Renal cortical epithelial cell (primary cell): ENCODE measurements at regions not wholly inside any gene's neighbourhood (a gene's known extent, or its start where the extent isn't known, plus 50 kb on each side); places are given as distances from the start of the nearest gene placed in this dataset.

Experiments
- DNase-seq: peaks from one replicate; pipeline ENCODE4 v3.0.0-alpha.2; 2011; ENCODE audit warnings: low read depth

GRCh38 chr4:175947117-175947722, 118.4 kb upstream of the WDR17 start:
- DNase-seq = peak; percentile 34

DNA sequence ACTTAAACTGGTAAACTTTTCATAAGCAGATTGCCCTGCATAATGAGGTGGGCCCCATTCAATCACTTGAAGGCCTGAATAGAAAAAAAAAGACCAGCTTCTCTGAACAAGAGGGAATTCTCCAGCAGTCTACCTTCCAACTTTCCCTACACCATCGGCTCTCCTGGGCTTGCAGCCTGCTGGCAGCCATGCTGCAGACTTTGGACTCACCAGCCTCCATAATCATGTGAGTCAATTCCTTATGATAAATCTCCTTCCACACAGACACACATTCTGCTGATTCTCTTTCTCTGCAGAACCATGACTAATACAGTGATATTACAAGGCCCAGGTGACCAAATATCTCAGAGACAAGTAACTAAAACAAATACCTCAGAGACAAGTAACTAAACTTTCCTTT, 113.8 kb upstream of the WDR17 start:
- peak; percentile 70 for DNase-seq

GRCh38 chr4:175953116-175953515, 112.5 kb upstream of the WDR17 start:
- no peak for DNase-seq

GRCh38 chr4:175953960-175954521, 111.6 kb upstream of the WDR17 start:
- no peak for DNase-seq

- no peak for DNase-seq
Measured at GRCh38 chr4:175954685-175955084, 111.0 kb upstream of the WDR17 start.

DNA sequence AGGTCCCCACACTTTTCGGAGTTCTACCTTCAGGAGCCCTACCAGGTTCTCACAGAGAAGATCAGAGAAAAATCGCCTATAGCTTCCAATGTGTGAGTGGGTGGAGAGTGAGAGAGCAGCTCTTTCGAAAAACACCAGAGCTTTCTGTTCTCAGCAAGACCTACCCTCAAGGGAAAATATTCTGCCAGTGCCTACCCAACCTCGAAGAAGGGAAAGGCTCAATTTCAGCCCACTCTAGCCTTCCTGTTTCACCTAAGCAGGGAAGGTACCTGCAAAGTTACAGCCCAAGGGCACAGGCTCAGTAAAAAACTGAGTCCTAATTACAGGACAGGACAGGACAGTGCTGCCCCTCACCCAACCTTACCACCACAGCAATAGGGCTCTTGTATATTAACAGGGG, 104.0 kb upstream of the WDR17 start:
- no peak for DNase-seq

GRCh38 chr4:175970072-175970471, 95.6 kb upstream of the WDR17 start:
- no peak for DNase-seq

GRCh38 chr4:175970724-175971123, 94.9 kb upstream of the WDR17 start:
- no peak for DNase-seq

- DNase-seq = peak; percentile 2
Measured at GRCh38 chr4:175971388-175972179, 94.1 kb upstream of the WDR17 start.

DNA sequence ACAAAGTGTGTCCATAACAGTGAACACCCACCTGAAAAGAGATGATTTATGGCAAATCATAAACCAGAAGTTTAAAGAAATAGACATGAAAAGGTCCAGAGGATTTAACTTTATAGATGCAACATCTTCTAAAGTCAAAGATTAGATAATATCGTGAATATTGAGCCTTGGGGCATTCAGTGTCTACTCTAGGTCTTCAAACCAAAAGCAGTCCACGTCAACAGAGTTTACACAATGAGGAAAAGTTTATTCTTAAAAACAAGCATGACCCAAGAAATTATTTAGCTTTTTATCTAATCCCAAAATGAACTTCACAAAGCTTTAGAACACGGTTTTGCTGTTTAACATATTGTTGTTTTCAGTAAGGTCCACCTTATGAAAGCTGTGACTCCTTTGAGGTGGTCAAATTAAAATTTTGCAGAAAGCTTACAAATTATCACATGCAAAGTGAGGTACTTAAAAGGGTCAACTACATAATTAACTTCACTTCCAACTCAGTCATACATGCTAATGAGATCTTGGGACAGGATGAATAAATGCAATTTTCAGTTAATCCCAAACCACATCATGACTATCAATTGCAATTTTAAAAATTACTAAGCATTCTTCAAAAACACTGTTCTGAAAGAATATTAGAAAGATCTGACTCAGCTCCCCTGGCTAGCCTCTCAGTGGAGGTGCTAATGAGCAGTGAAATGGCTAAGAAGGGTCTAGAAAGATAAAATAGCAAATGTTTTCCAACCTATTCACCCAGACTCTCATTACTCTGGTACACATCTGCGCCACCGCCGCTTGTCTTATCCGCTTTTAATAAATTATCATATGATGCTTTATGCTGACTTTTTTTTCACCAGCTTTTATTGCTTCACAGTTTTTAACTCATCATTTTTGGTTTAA, 92.4 kb upstream of the WDR17 start:
- DNase-seq = no peak

GRCh38 chr4:175983636-175984035, 82.0 kb upstream of the WDR17 start:
- DNase-seq = no peak

DNA sequence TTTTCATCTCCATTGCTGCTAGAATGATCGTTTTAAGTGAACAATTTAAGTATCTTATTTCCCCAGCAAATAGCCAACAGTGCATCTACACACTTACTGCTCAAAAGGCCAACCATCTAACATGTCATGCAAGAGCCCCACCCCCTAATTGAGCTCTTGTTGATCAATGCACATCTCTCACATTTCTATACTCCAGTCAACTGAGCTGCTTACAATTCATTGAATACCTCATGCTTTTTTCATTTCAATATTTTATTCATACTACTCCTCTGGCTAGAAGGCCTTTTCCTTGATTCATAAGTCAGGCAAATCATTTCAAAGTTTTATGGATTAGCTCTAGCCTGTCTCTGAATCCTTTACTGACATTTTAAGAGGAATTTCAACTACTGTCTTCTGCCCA, 79.0 kb upstream of the WDR17 start:
- DNase-seq = no peak

DNA sequence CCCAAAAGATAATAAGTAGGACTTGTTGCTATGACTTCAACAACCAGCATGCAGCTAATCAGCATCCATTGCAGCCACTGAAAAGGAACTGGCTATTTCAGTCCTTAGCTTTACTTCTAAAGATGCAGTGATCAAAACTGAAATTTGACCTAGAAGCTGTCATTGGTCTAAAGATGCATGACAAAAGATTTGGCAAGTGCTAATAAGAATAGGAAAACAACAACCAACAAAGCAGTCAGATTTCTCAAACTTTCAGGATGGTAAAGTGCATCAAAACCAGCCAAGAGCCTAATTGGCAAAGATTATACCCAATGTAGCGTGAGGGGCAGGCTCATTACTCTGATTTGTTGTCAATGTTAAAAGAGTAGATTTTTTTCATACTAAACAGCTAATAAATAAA, 77.1 kb upstream of the WDR17 start:
- no peak for DNase-seq

- no peak for DNase-seq
Measured at GRCh38 chr4:175996206-175996605, 69.4 kb upstream of the WDR17 start.

GRCh38 chr4:175997291-175997690, 68.3 kb upstream of the WDR17 start:
- DNase-seq = no peak

- peak; percentile 12 for DNase-seq
Measured at GRCh38 chr4:175998782-175999181, 66.9 kb upstream of the WDR17 start.

DNA sequence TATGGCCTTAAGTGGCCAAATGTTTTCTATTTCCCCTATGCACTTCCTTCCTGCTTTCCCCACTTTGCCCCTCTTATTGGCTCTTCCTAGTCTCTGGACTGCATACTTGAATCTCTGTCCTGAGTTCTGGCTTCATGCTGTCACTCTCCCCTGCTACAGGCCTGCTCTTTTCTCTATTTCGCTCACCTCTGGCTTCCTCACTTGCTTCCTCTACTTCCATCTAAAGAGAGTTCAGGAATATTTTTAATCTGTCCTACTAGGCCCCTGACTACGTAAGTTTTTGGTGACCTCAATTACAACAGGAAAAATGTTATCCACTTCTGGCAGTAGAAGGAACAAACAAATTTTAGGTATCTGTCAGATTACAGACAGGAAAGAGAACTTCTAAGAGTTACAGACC, 65.7 kb upstream of the WDR17 start:
- no peak for DNase-seq

DNA sequence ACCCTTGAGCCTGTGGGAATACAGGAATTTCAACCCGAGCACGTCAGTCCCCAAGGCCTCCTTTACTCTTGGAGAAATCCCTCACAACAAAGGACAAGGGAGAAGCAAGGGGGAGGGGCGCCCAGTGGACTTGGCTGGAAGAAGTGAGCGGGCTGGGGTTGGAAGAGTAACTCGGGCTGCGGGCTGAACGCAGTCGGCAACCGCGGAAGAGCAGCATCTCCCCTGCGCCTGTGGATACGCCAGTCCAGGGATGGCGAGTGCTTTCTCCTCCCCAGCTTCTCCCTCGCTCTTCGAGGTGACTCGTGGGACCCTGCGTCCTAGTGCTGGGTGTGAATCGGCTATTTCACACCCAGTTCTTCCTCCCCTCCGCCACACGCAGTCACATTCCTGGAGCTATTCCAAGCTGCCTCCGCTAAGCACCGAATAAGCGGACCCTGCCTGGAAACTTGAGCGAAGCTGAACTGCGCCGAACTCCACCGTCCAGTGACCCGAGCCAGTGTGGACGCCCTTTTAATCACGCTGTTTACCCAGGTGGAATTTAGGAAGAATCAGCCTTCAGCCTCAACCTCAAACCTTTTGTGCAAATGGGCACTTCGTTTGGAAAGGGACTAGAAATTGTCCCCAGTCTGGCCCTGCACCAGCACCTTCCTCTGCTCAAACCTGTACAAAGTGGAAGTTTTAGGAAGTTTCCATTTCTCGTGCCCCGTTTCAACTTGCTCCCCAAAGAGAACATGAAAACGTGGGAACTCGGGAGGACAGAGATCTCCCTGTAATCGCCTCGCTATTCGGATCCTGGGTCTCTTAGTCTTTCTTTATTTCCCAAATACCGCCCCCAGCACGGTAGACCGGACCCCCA, 64.3 kb upstream of the WDR17 start:
- peak; percentile 27 for DNase-seq

DNA sequence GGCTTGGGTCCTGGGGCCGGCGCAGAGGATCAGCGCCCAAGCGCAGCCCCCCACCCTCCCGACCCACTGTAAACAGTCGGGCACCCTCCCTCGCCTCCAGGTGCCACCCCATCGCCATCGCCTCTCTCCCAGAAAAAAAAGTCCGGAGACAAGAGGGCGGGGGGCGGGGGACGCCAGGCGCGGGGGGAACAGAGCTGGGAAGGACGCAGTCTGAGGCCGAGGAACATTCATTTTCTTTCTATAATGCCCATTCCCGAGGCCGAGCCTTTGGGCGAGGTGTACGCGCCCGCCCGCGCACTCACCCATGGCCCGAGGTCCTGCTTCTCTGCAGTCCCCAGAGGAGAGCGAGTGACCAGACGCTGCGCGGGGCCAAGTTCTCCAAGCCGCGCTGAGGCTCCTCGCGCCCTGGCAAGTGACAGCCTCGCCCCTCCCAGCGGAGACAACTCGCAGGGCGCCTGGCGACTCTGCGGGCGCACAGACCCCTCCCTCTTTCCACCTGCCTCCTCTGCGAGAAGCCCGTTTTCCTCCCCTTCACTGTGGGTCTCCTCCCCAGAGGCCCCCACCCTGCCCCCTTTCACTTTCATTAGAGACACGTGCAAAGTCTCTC, 63.5 kb upstream of the WDR17 start:
- no peak for DNase-seq

DNA sequence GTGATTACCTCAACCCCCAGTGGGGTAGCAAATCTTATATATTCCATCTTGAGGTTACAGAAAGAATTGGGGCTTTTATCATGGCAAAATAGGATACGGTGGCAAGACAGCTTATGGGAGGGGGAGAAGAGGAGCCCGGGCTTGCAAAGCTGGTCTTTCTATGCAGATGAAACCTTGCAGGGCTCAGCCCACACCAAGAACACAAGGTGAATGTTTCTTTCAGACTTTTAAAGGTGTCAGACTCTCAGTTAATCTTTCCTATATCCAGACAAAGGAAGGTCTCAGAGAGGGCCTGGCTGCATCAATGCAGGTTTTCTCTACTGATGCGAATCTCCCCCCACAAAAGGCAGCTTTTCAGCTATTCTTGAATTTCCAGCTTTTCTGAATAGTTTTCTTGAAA, 59.9 kb upstream of the WDR17 start:
- DNase-seq = no peak

DNA sequence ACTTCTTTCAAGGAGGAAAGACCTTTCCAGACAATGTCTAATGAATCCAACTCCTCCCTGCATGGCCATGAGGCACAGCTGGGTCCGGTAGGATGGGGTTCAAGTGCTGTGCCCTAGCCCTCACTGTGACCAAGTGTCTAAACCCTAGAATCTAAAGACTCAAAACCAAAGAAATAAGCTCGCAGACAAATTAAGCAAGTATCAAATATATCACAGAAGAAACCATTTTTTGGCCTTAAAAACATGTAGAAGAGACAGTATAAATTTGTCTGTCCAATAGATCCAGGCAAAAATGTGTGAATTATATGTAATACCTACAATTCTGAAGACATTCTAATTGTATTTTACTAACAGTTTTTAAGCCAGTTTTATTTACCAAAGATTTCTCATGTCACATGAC, 56.4 kb upstream of the WDR17 start:
- no peak for DNase-seq
